MM.1S (cell line): ENCODE measurements at regions not wholly inside any gene's neighbourhood (a gene's known extent, or its start where the extent isn't known, plus 50 kb on each side); places are given as distances from the start of the nearest gene placed in this dataset.

Source experiments
- DNase-seq: peaks from one replicate; pipeline ENCODE4 v3.0.0-alpha.2; 2015
- H2AFZ ChIP-seq: fragments of 300-600 bp; sonication (generic); 2 replicates; pipeline ENCODE4 v1.6.0; 2016; ENCODE audit warnings: antibody characterized with exemption, low read length
- H3F3A ChIP-seq: fragments of 300-600 bp; sonication (generic); 2 replicates; pipeline ENCODE4 v1.6.1; 2016; ENCODE audit warnings: mild to moderate bottlenecking, antibody characterized with exemption, low read length, moderate library complexity, mixed read lengths; ENCODE audit not compliant: insufficient read depth
- H3K27ac ChIP-seq: fragments of 300-600 bp; sonication (generic); 2 replicates; pipeline ENCODE4 v1.5.1; 2016; ENCODE audit warnings: mild to moderate bottlenecking, low read length
- H3K27me3 ChIP-seq: fragments of 300-600 bp; sonication (generic); replicated peaks from 2 replicates; pipeline ENCODE4 v1.6.0; 2016; ENCODE audit warnings: low read length; ENCODE audit not compliant: insufficient read depth
- H3K36me3 ChIP-seq: fragments of 300-600 bp; sonication (generic); replicated peaks from 2 replicates; pipeline ENCODE4 v1.6.1; 2016; ENCODE audit warnings: mild to moderate bottlenecking, low read length, mixed read lengths; ENCODE audit not compliant: insufficient read depth
- H3K4me1 ChIP-seq: fragments of 300-600 bp; sonication (generic); 2 replicates; pipeline ENCODE4 v1.6.1; 2016; ENCODE audit warnings: low read length, mixed read lengths
- H3K4me2 ChIP-seq: fragments of 300-600 bp; sonication (generic); 2 replicates; pipeline ENCODE4 v1.6.0; 2016; ENCODE audit warnings: low read depth, low read length
- H3K4me3 ChIP-seq: fragments of 300-600 bp; sonication (generic); 2 replicates; pipeline ENCODE4 v1.5.1; 2016; ENCODE audit warnings: low read length, mixed read lengths
- H3K79me2 ChIP-seq: fragments of 300-600 bp; sonication (generic); 2 replicates; pipeline ENCODE4 v1.6.1; 2016; ENCODE audit warnings: mixed run types, low read length, mixed read lengths
- H3K9ac ChIP-seq: fragments of 300-600 bp; sonication (generic); 2 replicates; pipeline ENCODE4 v1.6.1; 2016; ENCODE audit warnings: low read length, mixed read lengths
- H3K9me2 ChIP-seq: fragments of 300-600 bp; sonication (generic); replicated peaks from 2 replicates; pipeline ENCODE4 v1.6.1; 2016; ENCODE audit warnings: mild to moderate bottlenecking, low read length, mixed read lengths; ENCODE audit not compliant: insufficient read depth
- H3K9me3 ChIP-seq: fragments of 300-600 bp; sonication (generic); replicated peaks from 2 replicates; pipeline ENCODE4 v1.6.1; 2016; ENCODE audit warnings: mild to moderate bottlenecking, low read length, mixed read lengths; ENCODE audit not compliant: insufficient read depth
- H4K20me1 ChIP-seq: fragments of 300-600 bp; sonication (generic); 2 replicates; pipeline ENCODE4 v1.6.1; 2016; ENCODE audit warnings: mild to moderate bottlenecking, low read length, moderate library complexity, mixed read lengths; ENCODE audit not compliant: insufficient read depth
- EZH2 ChIP-seq: fragments of 300-600 bp; sonication (generic); optimal IDR thresholded peaks from 2 replicates; pipeline ENCODE3; 2017; ENCODE audit warnings: low read depth, mild to moderate bottlenecking, antibody characterized with exemption, low read length, mixed read lengths
- EZH2phosphoT487 ChIP-seq: fragments of 300-600 bp; sonication (generic); IDR thresholded peaks from 2 replicates; pipeline ENCODE4 v1.6.1; 2018; ENCODE audit warnings: antibody characterized with exemption, low read length
- TF ChIP-seq, protein P1 (sequence below): fragments of 300-600 bp; sonication (generic); IDR thresholded peaks from 2 replicates; pipeline ENCODE4 v1.5.1; 2016; ENCODE audit warnings: antibody characterized with exemption, low read length, mixed read lengths

DNA sequence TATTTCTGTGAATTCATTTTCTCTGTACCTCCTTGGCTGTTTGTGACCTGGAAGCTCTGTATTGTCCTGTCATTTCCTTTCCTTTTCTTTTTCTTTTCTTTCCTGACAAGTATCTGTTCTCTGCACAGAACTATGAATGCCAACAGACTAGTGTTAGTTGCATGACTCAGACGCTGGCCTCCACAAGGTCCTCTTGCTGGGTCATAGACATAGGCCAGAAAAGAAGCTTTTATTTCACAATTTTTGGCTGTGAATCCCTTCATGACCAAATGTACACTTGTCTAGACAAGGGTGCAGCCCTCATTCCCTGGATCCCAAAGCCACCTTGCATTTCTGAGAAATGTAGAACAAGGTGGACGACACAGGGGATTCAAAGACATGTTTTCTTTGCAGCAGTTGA, 104.1 kb upstream of the MTNR1B start:
- Histone ChIP-seq H3K36me3 (no peaks in the 10 kb centered on the region), H3K4me3 (no peak overlapping the region), H3F3A (no peaks in the 10 kb centered on the region), H3K27me3 (no peaks in the 10 kb centered on the region), H3K4me1 (no peaks in the 10 kb centered on the region), H4K20me1 (no peaks in the 10 kb centered on the region), H3K9me3 (no peaks in the 10 kb centered on the region), H3K9me2 (no peaks in the 10 kb centered on the region), H3K79me2 (no peaks in the 10 kb centered on the region), H3K27ac (no peak overlapping the region), H2AFZ (no peak overlapping the region), H3K9ac (no peak overlapping the region), H3K4me2 (no peak overlapping the region)
- no peak for DNase-seq
- TF ChIP-seq EZH2 (no peak), EZH2phosphoT487 (no peak)
- TF ChIP-seq, protein P1, sequence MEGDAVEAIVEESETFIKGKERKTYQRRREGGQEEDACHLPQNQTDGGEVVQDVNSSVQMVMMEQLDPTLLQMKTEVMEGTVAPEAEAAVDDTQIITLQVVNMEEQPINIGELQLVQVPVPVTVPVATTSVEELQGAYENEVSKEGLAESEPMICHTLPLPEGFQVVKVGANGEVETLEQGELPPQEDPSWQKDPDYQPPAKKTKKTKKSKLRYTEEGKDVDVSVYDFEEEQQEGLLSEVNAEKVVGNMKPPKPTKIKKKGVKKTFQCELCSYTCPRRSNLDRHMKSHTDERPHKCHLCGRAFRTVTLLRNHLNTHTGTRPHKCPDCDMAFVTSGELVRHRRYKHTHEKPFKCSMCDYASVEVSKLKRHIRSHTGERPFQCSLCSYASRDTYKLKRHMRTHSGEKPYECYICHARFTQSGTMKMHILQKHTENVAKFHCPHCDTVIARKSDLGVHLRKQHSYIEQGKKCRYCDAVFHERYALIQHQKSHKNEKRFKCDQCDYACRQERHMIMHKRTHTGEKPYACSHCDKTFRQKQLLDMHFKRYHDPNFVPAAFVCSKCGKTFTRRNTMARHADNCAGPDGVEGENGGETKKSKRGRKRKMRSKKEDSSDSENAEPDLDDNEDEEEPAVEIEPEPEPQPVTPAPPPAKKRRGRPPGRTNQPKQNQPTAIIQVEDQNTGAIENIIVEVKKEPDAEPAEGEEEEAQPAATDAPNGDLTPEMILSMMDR: no peak

DNA sequence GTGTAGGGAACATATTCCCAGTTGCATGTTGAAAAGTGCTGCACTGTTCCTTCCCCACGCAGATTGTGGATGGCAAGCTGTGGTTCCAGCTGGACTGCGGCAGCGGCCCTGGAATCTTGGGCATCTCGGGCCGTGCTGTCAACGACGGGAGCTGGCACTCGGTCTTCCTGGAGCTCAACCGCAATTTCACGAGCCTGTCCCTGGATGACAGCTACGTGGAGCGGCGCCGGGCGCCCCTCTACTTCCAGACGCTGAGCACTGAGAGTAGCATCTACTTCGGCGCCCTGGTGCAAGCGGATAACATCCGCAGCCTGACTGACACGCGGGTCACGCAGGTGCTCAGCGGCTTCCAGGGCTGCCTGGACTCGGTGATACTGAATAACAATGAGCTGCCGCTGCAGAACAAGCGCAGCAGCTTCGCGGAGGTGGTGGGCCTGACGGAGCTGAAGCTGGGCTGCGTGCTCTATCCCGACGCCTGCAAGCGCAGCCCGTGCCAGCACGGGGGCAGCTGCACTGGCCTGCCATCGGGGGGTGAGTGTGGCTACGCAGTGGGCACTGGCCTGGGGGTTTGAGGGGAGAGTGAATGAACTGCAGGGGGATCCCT, 102.7 kb upstream of the MTNR1B start:
- H3K27ac ChIP-seq: no peak overlapping the region
- no peaks in the 10 kb centered on the region for H4K20me1 ChIP-seq
- H3K36me3 ChIP-seq: no peaks in the 10 kb centered on the region
- H3K9me3 ChIP-seq: no peaks in the 10 kb centered on the region
- H3K79me2 ChIP-seq: no peaks in the 10 kb centered on the region
- no peak for TF ChIP-seq EZH2
- TF ChIP-seq EZH2phosphoT487: no peak
- TF ChIP-seq, protein P1: no peak
- no peak overlapping the region for H2AFZ ChIP-seq
- no peaks in the 10 kb centered on the region for H3K9me2 ChIP-seq
- H3F3A ChIP-seq: no peaks in the 10 kb centered on the region
- H3K27me3 ChIP-seq: no peaks in the 10 kb centered on the region
- no peaks in the 10 kb centered on the region for H3K4me1 ChIP-seq
- H3K4me3 ChIP-seq: no peak overlapping the region
- H3K9ac ChIP-seq: no peak overlapping the region
- H3K4me2 ChIP-seq: no peak overlapping the region
- DNase-seq: no peak

DNA sequence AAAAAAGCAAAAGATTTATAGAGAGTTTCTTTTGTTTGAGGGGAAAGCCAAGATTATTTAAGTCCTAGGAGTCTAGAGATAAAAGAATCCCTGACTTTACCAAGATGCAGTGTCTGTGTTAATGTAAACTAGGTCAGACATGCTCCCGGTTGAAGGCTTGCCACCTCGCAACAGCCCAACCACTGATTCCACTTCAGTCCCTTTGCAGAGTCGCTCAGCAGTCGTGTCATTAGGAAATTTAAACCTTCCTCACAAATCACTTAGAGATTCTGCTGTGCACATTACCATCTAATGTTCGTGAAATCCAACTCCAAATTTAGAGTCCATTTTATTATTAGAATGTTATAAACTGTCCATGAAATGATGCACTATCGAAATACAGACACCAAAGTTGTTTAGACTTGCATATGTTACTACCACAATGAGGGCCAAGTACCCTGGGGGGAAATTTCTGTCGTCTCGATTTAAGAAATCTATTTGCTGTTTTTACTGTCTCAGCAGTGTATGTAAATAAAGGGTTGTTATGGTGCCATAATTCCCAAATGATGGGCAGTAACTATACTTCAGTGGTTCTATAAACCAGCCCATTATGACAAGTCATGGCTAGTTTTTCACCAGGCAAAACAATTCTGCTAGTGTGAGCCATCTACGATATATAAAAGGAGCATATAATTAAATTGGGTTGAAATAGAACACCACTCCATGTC, 101.4 kb upstream of the MTNR1B start:
- no peaks in the 10 kb centered on the region for H4K20me1 ChIP-seq
- no peak overlapping the region for H3K27ac ChIP-seq
- H3K27me3 ChIP-seq: no peaks in the 10 kb centered on the region
- H3K4me1 ChIP-seq: no peaks in the 10 kb centered on the region
- H3F3A ChIP-seq: no peaks in the 10 kb centered on the region
- no peak overlapping the region for H3K9ac ChIP-seq
- no peak overlapping the region for H3K4me3 ChIP-seq
- no peaks in the 10 kb centered on the region for H3K9me2 ChIP-seq
- no peak overlapping the region for H2AFZ ChIP-seq
- no peak overlapping the region for H3K4me2 ChIP-seq
- no peaks in the 10 kb centered on the region for H3K36me3 ChIP-seq
- TF ChIP-seq EZH2phosphoT487 (no peak), EZH2 (no peak)
- TF ChIP-seq, protein P1: no peak
- no peak for DNase-seq
- H3K79me2 ChIP-seq: no peaks in the 10 kb centered on the region
- H3K9me3 ChIP-seq: no peaks in the 10 kb centered on the region
